Astrocyte (in vitro differentiated cells and primary cell): ENCODE measurements at regions not wholly inside any gene's neighbourhood (a gene's known extent, or its start where the extent isn't known, plus 50 kb on each side); places are given as distances from the start of the nearest gene placed in this dataset.

Source experiments
- DNase-seq: peaks from one replicate; pipeline ENCODE4 v3.0.0-alpha.2; 2010; ENCODE audit warnings: low read depth
- FAIRE-seq: peaks from 2 replicates; lab custom pipeline; 2011; peaks lifted over from hg19 to GRCh38; lab: Jason Lieb, UNC
- H2AFZ ChIP-seq: 2 replicates; pipeline ENCODE4 v1.6.0; 2012; ENCODE audit warnings: low read depth, low read length, inconsistent platforms
- H3K27ac ChIP-seq: 2 replicates; pipeline ENCODE4 v1.5.1; 2011; ENCODE audit warnings: low read depth, low read length, inconsistent platforms
- H3K27me3 ChIP-seq: 2 replicates; pipeline ENCODE4 v1.6.0; 2011; ENCODE audit warnings: low read length, inconsistent platforms; ENCODE audit not compliant: insufficient read depth
- H3K36me3 ChIP-seq: 2 replicates; pipeline ENCODE4 v1.5.1; 2011; ENCODE audit warnings: low read length, inconsistent platforms; ENCODE audit not compliant: insufficient read depth
- H3K4me1 ChIP-seq: 2 replicates; pipeline ENCODE4 v1.5.1; 2011; ENCODE audit warnings: low read length, inconsistent platforms; ENCODE audit not compliant: insufficient read depth
- H3K4me2 ChIP-seq: 2 replicates; pipeline ENCODE4 v1.6.0; 2012; ENCODE audit warnings: low read length, inconsistent platforms
- H3K4me3 ChIP-seq: 2 replicates; pipeline ENCODE4 v1.5.1; 2011; ENCODE audit warnings: low read depth, mild to moderate bottlenecking, low read length, inconsistent platforms; ENCODE audit not compliant: insufficient read depth
- H3K79me2 ChIP-seq: 2 replicates; pipeline ENCODE4 v1.6.0; 2012; ENCODE audit warnings: mild to moderate bottlenecking, low read length, inconsistent platforms; ENCODE audit not compliant: insufficient read depth
- H3K9ac ChIP-seq: 2 replicates; pipeline ENCODE4 v1.6.0; 2012; ENCODE audit warnings: mild to moderate bottlenecking, low read length, inconsistent platforms
- H3K9me3 ChIP-seq: 2 replicates; pipeline ENCODE4 v1.5.1; 2012; ENCODE audit warnings: low read depth, mild to moderate bottlenecking, low read length, inconsistent platforms; ENCODE audit not compliant: insufficient read depth
- H4K20me1 ChIP-seq: 2 replicates; pipeline ENCODE4 v1.6.0; 2012; ENCODE audit warnings: low read length, inconsistent platforms; ENCODE audit not compliant: insufficient read depth
- H3K27ac Mint-ChIP-seq: one replicate; pipeline ENCODE4 v1.8.0; 2021; ENCODE audit warnings: mild to moderate bottlenecking, mixed read lengths; ENCODE audit not compliant: unreplicated experiment
- H3K27me3 Mint-ChIP-seq: one replicate; pipeline ENCODE4 v1.8.0; 2021; ENCODE audit warnings: low read depth, mixed read lengths; ENCODE audit not compliant: unreplicated experiment
- H3K36me3 Mint-ChIP-seq: one replicate; pipeline ENCODE4 v1.8.0; 2021; ENCODE audit warnings: low read depth, mixed read lengths; ENCODE audit not compliant: unreplicated experiment
- H3K4me1 Mint-ChIP-seq: one replicate; pipeline ENCODE4 v1.8.0; 2021; ENCODE audit warnings: low read depth, mixed read lengths; ENCODE audit not compliant: unreplicated experiment
- H3K4me3 Mint-ChIP-seq: one replicate; pipeline ENCODE4 v1.8.0; 2021; ENCODE audit warnings: mild to moderate bottlenecking, moderate library complexity, mixed read lengths; ENCODE audit not compliant: unreplicated experiment
- H3K9me3 Mint-ChIP-seq: one replicate; pipeline ENCODE4 v1.8.0; 2021; ENCODE audit warnings: mild to moderate bottlenecking, mixed read lengths; ENCODE audit not compliant: unreplicated experiment
- EZH2 ChIP-seq: IDR thresholded peaks from 2 replicates; pipeline ENCODE4 v1.6.1; 2012; ENCODE audit warnings: mild to moderate bottlenecking, low read length, inconsistent platforms; ENCODE audit not compliant: insufficient read depth
- TF ChIP-seq, protein P1 (sequence below): IDR thresholded peaks from 2 replicates; pipeline ENCODE4 v1.5.1; 2011; ENCODE audit warnings: low read depth, mild to moderate bottlenecking, inconsistent platforms, low read length, moderate library complexity; ENCODE audit not compliant: insufficient read depth

DNA sequence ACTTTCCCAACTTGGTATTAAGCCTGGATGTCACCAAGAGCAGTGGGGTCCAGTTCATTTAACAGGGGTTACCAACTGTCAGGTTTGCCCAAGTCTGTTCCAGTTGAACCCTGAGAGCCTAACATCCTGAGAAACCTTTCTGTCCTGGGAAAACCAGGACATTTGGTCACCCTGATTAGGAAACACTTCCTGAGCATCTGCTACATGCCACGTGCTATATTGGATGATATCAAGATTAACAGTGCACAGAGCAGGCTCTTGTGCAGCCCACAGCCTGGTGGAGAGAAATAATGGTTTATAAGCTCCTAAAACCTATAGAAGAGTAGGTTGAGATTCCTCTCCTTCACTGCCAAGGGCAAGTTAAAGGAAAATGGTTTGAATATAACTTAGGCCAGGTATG lies 102.9 kb upstream of the RAD23B start:
- no peaks in the 10 kb centered on the region for H3K27me3 ChIP-seq
- no peaks in the 10 kb centered on the region for H3K36me3 ChIP-seq
- no peak overlapping the region for H2AFZ ChIP-seq
- H3K4me1 ChIP-seq = no peaks in the 10 kb centered on the region
- peaks cover 22% of the 10 kb centered on the region for H3K9me3 Mint-ChIP-seq
- FAIRE-seq (no peak), DNase-seq (no peak)
- no peak overlapping the region for H3K9ac ChIP-seq
- H3K79me2 ChIP-seq = no peaks in the 10 kb centered on the region
- no peak overlapping the region for H3K4me3 Mint-ChIP-seq
- H3K4me2 ChIP-seq = no peak overlapping the region
- H3K4me1 Mint-ChIP-seq = peaks cover 27% of the 10 kb centered on the region
- H4K20me1 ChIP-seq = no peaks in the 10 kb centered on the region
- no peaks in the 10 kb centered on the region for H3K27me3 Mint-ChIP-seq
- TF ChIP-seq, protein P1, sequence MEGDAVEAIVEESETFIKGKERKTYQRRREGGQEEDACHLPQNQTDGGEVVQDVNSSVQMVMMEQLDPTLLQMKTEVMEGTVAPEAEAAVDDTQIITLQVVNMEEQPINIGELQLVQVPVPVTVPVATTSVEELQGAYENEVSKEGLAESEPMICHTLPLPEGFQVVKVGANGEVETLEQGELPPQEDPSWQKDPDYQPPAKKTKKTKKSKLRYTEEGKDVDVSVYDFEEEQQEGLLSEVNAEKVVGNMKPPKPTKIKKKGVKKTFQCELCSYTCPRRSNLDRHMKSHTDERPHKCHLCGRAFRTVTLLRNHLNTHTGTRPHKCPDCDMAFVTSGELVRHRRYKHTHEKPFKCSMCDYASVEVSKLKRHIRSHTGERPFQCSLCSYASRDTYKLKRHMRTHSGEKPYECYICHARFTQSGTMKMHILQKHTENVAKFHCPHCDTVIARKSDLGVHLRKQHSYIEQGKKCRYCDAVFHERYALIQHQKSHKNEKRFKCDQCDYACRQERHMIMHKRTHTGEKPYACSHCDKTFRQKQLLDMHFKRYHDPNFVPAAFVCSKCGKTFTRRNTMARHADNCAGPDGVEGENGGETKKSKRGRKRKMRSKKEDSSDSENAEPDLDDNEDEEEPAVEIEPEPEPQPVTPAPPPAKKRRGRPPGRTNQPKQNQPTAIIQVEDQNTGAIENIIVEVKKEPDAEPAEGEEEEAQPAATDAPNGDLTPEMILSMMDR = no peak
- TF ChIP-seq EZH2 = no peak
- no peak overlapping the region for H3K27ac ChIP-seq
- no peaks in the 10 kb centered on the region for H3K9me3 ChIP-seq
- H3K36me3 Mint-ChIP-seq = peaks cover 6% of the 10 kb centered on the region
- H3K27ac Mint-ChIP-seq = no peak overlapping the region
- H3K4me3 ChIP-seq = no peak overlapping the region

DNA sequence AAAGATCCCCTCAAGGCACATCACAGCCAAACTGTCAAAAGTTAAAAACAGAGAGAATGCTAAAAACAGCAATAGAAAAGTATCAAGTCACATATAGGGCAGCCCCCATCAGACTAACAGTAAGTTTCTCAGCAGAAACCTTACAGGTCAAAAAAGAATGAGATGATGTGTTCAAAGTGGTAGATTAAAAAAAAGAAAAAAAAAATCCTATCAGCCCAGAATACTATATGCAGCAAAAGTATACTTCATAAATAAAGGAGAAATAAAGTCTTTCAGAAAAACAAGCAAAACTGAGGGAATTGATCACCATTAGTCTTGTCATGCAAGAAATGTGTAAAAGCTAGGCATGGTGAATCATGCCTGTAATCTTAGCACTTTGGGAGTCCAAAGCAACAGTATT lies 99.9 kb upstream of the RAD23B start:
- no peak overlapping the region for H3K27ac Mint-ChIP-seq
- H2AFZ ChIP-seq = no peak overlapping the region
- H3K27me3 Mint-ChIP-seq = no peaks in the 10 kb centered on the region
- H3K4me3 ChIP-seq = no peak overlapping the region
- no peak overlapping the region for H3K4me2 ChIP-seq
- FAIRE-seq (no peak), DNase-seq (no peak)
- no peak overlapping the region for H3K27ac ChIP-seq
- H3K9ac ChIP-seq = no peak overlapping the region
- H3K9me3 Mint-ChIP-seq = peaks cover 22% of the 10 kb centered on the region
- TF ChIP-seq, protein P1 = no peak
- TF ChIP-seq EZH2 = no peak
- no peaks in the 10 kb centered on the region for H3K27me3 ChIP-seq
- H3K4me3 Mint-ChIP-seq = no peak overlapping the region
- peaks cover 8% of the 10 kb centered on the region for H3K4me1 Mint-ChIP-seq
- H3K36me3 ChIP-seq = no peaks in the 10 kb centered on the region
- no peaks in the 10 kb centered on the region for H4K20me1 ChIP-seq
- no peaks in the 10 kb centered on the region for H3K4me1 ChIP-seq
- H3K9me3 ChIP-seq = no peaks in the 10 kb centered on the region
- peaks cover 6% of the 10 kb centered on the region for H3K36me3 Mint-ChIP-seq
- no peaks in the 10 kb centered on the region for H3K79me2 ChIP-seq

DNA sequence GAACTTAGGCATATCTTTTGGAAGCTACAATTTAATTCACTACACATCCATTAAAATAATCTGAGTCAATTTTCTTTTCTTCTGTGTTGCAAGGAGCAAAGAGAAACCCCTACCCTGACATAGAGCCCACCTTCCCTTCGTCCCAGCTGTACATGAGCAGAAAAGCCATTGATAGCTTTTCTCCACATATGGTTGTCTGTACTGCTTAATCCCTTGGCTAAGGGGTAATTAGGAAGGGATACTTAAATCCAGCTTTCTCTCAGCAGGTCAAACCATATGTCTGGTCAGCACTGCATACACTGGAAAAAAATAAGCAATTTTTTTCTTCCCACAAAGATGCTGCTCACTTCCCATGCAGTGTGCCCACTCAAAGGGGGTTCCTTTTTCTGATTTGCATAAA lies 94.7 kb upstream of the RAD23B start:
- peaks cover 9% of the 10 kb centered on the region for H3K4me1 ChIP-seq
- no peaks in the 10 kb centered on the region for H4K20me1 ChIP-seq
- H3K4me2 ChIP-seq = no peak overlapping the region
- no peaks in the 10 kb centered on the region for H3K36me3 ChIP-seq
- H3K9me3 ChIP-seq = no peaks in the 10 kb centered on the region
- H3K27ac Mint-ChIP-seq = no peak overlapping the region
- H3K4me3 Mint-ChIP-seq = no peak overlapping the region
- H2AFZ ChIP-seq = no peak overlapping the region
- H3K79me2 ChIP-seq = no peaks in the 10 kb centered on the region
- H3K4me3 ChIP-seq = no peak overlapping the region
- H3K36me3 Mint-ChIP-seq = peaks cover 2% of the 10 kb centered on the region
- peaks cover 18% of the 10 kb centered on the region for H3K4me1 Mint-ChIP-seq
- TF ChIP-seq EZH2 = no peak
- TF ChIP-seq, protein P1 = no peak
- H3K27me3 Mint-ChIP-seq = peaks cover 2% of the 10 kb centered on the region
- FAIRE-seq (no peak), DNase-seq (no peak)
- peaks cover 2% of the 10 kb centered on the region for H3K9me3 Mint-ChIP-seq
- H3K27me3 ChIP-seq = no peaks in the 10 kb centered on the region
- no peak overlapping the region for H3K9ac ChIP-seq
- H3K27ac ChIP-seq = no peak overlapping the region
